GM12874 (cell line): ENCODE measurements at regions not wholly inside any gene's neighbourhood (a gene's known extent, or its start where the extent isn't known, plus 50 kb on each side); places are given as distances from the start of the nearest gene placed in this dataset.

ENCODE experiments used
- CTCF ChIP-seq: IDR thresholded peaks from 2 replicates; pipeline ENCODE4 v1.5.1; 2011; ENCODE audit warnings: low read depth, mild to moderate bottlenecking, control low read depth, low read length, moderate library complexity; ENCODE audit not compliant: insufficient read depth

- TF ChIP-seq CTCF = no peak
Measured at GRCh38 chr1:216793303-216793702, 70.1 kb upstream of the ESRRG start.

GRCh38 chr1:216788671-216789070 is 65.4 kb upstream of the ESRRG start:
- TF ChIP-seq CTCF = no peak

- TF ChIP-seq CTCF = no peak
Measured at GRCh38 chr1:216785737-216786136, 62.5 kb upstream of the ESRRG start.

- TF ChIP-seq CTCF = no peak
Measured at GRCh38 chr1:216785221-216785620, 62.0 kb upstream of the ESRRG start.

- no peak for TF ChIP-seq CTCF
Measured at GRCh38 chr1:216779686-216780085, 56.5 kb upstream of the ESRRG start.

- no peak for TF ChIP-seq CTCF
Measured at GRCh38 chr1:216778737-216779136, 55.5 kb upstream of the ESRRG start.

GRCh38 chr1:216777148-216777547 is 53.9 kb upstream of the ESRRG start:
- no peak for TF ChIP-seq CTCF
